ENCODE measurements at regions not wholly inside any gene's neighbourhood (a gene's known extent, or its start where the extent isn't known, plus 50 kb on each side); places are given as distances from the start of the nearest gene placed in this dataset.

DNA sequence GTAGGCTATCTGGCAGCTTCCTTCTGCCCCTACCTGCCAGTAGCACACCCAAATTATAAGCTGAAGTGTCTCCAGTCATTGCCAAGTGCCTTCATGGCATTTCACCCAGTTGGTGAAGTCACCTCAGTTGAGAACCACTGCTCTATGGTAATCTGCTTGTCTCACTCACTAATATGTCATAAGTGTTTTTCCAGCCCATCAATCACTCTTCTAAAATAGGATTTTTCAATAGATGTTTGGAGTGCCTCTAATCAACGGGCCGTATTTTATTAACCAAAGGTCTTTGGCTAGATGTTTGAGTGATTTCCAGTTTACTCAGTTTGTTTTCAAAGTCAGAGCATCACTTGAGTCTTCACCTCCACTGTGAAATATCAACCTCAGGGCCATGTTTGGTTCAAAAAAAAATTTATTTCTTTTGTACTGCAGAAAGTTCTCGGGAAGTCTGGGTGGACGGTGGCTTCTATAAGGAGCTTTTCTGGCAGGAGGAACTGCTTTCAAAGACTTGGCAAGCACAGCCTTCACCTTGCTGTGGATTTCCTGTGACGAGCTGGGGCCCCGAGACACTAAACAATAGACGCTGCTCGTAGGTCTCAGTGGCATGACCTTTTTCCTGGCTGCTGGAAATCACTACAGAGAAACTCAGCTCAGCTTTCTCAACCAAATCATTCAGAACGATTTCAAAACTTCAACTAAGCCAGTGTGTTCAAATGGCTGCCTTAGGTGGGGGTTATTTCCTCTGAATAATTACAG, 95.2 kb upstream of the FOXF1 start:
- TF ChIP-seq, protein P1, sequence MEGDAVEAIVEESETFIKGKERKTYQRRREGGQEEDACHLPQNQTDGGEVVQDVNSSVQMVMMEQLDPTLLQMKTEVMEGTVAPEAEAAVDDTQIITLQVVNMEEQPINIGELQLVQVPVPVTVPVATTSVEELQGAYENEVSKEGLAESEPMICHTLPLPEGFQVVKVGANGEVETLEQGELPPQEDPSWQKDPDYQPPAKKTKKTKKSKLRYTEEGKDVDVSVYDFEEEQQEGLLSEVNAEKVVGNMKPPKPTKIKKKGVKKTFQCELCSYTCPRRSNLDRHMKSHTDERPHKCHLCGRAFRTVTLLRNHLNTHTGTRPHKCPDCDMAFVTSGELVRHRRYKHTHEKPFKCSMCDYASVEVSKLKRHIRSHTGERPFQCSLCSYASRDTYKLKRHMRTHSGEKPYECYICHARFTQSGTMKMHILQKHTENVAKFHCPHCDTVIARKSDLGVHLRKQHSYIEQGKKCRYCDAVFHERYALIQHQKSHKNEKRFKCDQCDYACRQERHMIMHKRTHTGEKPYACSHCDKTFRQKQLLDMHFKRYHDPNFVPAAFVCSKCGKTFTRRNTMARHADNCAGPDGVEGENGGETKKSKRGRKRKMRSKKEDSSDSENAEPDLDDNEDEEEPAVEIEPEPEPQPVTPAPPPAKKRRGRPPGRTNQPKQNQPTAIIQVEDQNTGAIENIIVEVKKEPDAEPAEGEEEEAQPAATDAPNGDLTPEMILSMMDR (IDR thresholded peaks at IDR 0.05; ENCODE audit: low read depth, low read length, poor library complexity, severe bottlenecking), result no peak
- TF ChIP-seq EZH2phosphoT487 (IDR thresholded peaks at IDR 0.05; ENCODE audit: borderline replicate concordance, low read length), result no peak

All from DOHH2 (cell line).